AG08396 (cell line): ENCODE measurements at regions not wholly inside any gene's neighbourhood (a gene's known extent, or its start where the extent isn't known, plus 50 kb on each side); places are given as distances from the start of the nearest gene placed in this dataset.
"Not testable (repeated sequence)": the region's sequence is repeated elsewhere in the genome, so short reads cannot be mapped to it uniquely, and the experiment has no call there.

Experiments used
- DNase-seq: peaks from one replicate; pipeline ENCODE4 v3.0.0; 2012; ENCODE audit warnings: low spot score, mixed read lengths

GRCh38 chr2:198638577-198638976 lies 819.2 kb downstream of the SATB2 start:
- DNase-seq: no peak

- DNase-seq: no peak
Measured at GRCh38 chr2:198630384-198630783, 826.0 kb downstream of the PLCL1 start.

- no peak for DNase-seq
Measured at GRCh38 chr2:198628596-198628995, 824.2 kb downstream of the PLCL1 start.

GRCh38 chr2:198622986-198623730 lies 818.8 kb downstream of the PLCL1 start:
- DNase-seq: no peak

DNA sequence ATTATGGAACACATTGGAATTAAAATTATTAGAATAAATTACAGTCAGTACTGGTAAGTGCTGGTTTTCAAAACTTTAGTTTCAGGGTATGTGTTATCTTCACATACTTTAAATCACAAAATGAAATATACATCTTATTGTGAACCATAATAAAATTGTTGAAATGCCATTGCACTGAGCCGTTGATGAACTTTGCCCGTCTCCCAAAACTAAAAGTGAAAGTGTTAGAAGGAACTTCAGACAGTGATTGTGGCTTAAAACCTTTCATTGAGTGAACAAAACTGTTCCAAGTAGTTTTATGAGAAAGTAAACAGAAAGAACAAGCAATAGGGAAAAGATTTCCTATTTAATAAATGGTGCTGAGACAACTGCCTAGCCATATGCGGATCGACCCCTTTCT lies 811.6 kb downstream of the PLCL1 start:
- no peak for DNase-seq

- DNase-seq: no peak
Measured at GRCh38 chr2:198611201-198611600, 806.8 kb downstream of the PLCL1 start.

DNA sequence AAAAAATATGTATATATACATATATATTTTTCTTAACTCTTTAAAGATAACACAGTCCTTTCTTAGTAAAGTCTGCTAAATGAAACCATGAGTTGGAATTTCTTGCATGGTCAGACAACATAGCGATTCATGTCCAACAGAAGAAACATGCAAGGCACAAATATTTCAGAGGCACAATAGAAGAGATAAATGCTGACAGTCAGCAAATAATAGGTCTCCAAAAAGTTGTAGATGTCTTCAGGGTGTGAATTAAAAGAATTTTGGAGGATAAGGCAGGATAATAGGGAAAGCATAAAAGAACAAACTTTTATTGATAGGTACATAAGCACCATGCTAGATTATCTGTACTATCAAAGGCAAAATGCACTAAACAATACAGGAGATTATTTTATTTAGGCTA lies 800.2 kb downstream of the PLCL1 start:
- no peak for DNase-seq

DNA sequence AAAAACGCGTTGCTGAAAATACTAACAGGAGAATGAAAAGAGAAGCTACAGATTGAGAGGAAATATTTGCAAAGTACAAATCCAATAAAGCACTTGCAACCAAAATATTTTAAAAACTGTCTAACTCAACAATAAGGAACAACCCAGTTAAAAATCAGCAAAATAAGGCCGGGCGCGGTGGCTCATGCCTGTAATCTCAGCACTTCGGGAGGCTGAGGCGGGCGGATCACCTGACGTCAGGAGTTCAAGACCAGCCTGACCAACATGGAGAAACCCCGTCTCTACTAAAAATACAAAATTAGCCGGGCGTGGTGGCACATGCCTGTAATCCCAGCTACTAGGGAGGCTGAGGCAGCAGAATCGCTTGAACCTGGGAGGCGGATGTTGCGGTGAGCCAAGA lies 798.6 kb downstream of the PLCL1 start:
- not testable (repeated sequence) for DNase-seq

GRCh38 chr2:198597648-198598047 lies 793.3 kb downstream of the PLCL1 start:
- no peak for DNase-seq

DNA sequence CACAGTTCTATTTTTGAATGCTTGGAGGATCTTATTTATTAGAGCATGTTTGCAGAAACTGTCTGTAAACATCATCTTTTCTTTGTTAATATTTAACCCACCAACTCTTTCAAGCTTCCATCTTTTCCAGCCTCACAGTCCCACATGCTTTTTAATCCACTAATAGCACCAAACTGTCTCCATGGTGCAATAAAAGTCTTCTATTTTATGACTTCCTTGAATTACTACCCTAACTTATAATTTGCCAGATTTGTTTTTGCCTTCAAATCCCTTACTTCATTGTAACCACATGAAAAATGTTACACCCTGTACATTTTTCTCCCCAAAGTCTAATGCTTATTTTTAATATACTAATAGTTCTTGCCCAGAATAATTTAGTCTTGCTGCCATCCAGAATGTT lies 792.6 kb downstream of the PLCL1 start:
- DNase-seq: no peak

- no peak for DNase-seq
Measured at GRCh38 chr2:198595721-198596120, 791.3 kb downstream of the PLCL1 start.

DNA sequence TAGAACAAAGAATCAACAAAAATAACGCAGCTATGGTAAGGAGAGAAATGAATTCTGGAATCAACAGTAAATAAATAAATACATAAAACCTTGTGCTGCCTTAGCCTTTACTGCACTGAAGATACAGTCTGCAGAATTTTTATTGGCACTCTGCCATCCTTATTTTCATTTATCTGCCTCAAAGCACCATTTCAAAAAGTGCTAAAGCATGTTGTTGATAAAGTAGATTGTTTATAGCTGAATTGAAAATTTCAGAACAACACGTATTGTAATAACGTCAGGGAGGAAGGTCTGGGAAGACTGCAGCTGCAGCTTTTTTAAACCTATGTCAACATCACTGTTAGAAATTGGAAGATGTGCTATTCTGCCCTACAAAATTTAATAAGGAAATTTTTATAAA lies 787.2 kb downstream of the PLCL1 start:
- no peak for DNase-seq

GRCh38 chr2:198587741-198588140 lies 783.3 kb downstream of the PLCL1 start:
- DNase-seq: no peak

DNA sequence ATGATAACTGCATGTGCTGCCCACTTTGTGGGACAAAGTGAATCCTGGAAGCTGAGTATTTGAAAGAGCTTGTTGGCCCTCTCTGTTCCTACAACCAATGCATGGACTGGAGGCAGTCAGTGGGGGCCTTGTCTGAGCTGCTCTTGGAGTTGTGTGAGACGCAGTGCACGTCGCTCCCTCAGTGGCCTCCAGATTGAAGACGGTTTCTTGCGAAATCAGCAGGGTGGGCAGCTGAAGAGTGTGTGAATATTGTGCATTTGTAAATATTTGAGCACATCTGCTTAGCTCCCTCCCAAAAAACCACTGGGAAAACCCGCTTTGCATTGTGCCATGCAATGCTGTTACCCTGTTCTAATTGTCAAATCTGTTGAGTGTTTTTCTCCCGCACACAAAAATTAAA lies 782.8 kb downstream of the PLCL1 start:
- no peak for DNase-seq

GRCh38 chr2:198571393-198571792 lies 767.0 kb downstream of the PLCL1 start:
- DNase-seq: no peak

- DNase-seq: no peak
Measured at GRCh38 chr2:198558176-198558575, 753.8 kb downstream of the PLCL1 start.

DNA sequence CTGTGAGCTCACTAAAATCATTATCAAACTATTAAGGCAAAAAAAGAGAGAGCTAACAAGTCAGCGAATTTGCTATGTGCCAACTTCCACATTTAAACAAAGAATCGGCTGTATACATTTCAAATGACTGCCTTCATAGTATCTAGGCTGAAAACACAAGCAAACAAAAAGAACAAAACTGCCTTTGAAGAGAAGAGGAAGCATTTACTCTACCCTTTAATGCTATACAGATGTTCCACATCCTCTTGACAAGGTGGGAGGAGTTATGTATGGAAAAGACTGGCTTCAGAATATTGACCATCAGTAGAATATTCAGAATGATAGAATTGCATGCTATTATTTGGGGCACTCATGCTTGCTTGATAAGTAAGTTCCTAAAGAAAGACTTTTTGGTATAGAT lies 741.7 kb downstream of the PLCL1 start:
- no peak for DNase-seq

DNA sequence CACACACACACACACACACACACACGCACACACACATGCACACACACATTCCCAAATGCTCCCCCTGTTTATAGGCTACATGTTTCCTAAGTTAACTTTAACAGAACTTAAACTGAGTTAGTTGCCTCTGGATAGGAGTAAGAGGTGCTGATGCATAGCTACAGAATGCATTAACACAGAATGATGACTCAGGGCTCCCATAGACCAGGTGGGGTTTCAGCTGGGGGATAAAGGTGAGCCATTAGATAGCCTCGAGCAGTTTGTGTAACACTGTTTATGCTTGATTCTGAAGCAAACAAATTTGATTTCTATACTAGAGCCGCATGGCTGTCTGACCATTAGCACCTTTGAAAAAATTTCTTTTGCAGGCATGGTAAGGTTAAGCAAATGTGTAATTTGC lies 741.0 kb downstream of the PLCL1 start:
- no peak for DNase-seq

DNA sequence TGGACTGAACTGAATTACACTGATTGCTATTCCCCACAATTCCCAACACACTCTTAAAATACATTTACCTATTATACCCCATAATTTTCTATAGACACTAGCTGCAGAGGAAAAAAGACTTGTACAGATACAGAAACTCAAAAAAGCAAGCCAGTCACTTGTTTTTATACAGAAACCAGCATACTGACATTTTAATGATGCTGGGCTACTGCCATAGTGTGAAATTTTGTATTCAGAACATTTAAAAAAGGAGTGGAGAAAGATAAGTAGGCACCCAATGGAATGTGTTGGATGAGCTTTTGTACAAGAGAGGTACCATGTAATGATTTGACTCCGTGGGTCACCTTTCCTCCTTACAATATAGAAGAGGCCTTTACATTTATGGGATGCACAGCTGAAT lies 740.1 kb downstream of the PLCL1 start:
- DNase-seq: no peak

GRCh38 chr2:198534756-198535155 lies 730.4 kb downstream of the PLCL1 start:
- DNase-seq: no peak

- DNase-seq: no peak
Measured at GRCh38 chr2:198525211-198525969, 721.0 kb downstream of the PLCL1 start.

DNA sequence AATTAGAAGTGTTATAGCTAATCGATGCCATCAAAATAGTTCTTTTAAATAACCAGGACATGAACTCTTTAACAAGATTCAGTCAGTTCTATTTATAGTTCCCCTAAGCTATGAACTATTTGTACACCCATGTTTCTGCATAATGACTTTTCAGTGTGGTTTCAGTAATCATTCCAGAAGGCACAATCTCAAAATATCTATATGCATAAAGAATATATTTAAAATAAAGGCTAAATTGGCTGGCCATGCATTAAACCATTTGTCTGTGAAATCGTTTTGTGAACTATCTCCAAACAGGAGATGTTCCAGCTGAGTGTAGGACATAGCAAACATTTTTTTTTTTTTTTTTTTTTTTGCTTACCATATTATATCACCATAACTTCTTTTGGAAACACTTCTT lies 719.3 kb downstream of the PLCL1 start:
- DNase-seq: no peak

DNA sequence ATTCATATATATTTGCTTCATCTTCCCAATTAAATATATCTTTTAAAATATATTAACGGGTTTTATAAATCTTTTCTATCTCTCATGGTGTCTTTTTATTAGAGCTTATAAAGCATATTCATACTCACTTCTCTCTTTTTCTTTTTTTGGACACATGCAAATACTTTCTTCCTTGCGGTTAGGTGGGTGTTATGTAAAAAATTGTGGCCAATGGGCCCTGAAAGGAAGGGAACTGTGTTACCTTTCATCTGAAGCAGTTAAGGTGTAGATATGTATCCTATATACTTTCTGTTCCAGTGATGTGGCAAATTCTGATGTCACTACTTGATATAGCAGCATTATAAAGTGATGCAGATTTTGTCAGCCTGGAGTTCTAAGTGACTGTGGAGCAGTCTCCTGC lies 714.5 kb downstream of the PLCL1 start:
- no peak for DNase-seq

DNA sequence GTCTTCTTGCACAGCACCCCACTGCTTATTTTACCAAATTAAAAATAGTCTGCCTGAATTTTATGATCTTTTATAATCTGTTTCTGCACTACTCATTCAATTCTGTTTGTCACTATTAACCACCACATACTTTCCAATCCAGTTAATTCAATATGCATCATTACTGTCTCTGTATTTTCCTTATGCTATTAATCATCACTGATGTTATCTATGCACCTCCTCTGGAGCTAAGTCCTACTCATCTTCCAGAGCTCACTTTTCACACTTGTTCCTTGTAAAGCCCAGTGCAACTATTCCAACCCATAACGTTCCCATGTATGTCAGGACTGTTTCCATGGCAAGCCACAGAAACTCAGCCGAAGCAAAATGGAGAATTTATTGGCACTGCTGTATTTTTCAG lies 713.6 kb downstream of the PLCL1 start:
- no peak for DNase-seq
